PC-9 (cell line): ENCODE measurements at regions not wholly inside any gene's neighbourhood (a gene's known extent, or its start where the extent isn't known, plus 50 kb on each side); places are given as distances from the start of the nearest gene placed in this dataset.

Experiments used
- EZH2 ChIP-seq: fragments of 200-600 bp; sonication (generic); IDR thresholded peaks from 2 replicates; pipeline ENCODE4 v1.8.0; 2017; ENCODE audit warnings: antibody characterized with exemption, low read depth
- TF ChIP-seq, protein P1 (sequence below): fragments of 200-600 bp; sonication (generic); conservative IDR thresholded peaks from 2 replicates; pipeline ENCODE4 v1.6.1; 2017; ENCODE audit warnings: mixed run types, antibody characterized with exemption, mild to moderate bottlenecking, moderate library complexity

DNA sequence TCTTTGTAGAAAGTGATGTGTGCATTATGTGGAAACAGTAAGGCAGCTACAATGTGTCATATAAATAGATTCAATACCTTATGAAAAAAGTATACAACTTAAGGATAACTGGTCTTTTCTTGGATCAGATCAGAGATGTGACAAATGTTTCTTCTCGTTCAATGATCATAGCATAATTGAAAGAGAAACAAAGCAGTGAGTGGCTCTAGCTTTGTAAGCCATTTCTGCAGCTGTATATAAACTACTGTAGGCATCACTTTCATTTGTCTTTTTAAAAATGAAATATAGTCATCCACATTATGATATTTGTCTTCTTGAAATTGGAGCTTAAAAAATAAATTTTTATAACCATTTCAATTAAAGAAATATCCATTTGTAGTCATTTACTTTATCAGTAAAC lies 63.8 kb upstream of the LMO3 start:
- TF ChIP-seq, protein P1, sequence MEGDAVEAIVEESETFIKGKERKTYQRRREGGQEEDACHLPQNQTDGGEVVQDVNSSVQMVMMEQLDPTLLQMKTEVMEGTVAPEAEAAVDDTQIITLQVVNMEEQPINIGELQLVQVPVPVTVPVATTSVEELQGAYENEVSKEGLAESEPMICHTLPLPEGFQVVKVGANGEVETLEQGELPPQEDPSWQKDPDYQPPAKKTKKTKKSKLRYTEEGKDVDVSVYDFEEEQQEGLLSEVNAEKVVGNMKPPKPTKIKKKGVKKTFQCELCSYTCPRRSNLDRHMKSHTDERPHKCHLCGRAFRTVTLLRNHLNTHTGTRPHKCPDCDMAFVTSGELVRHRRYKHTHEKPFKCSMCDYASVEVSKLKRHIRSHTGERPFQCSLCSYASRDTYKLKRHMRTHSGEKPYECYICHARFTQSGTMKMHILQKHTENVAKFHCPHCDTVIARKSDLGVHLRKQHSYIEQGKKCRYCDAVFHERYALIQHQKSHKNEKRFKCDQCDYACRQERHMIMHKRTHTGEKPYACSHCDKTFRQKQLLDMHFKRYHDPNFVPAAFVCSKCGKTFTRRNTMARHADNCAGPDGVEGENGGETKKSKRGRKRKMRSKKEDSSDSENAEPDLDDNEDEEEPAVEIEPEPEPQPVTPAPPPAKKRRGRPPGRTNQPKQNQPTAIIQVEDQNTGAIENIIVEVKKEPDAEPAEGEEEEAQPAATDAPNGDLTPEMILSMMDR: no peak
- no peak for TF ChIP-seq EZH2
